ENCODE measurements at regions not wholly inside any gene's neighbourhood (a gene's known extent, or its start where the extent isn't known, plus 50 kb on each side); places are given as distances from the start of the nearest gene placed in this dataset.

DNA sequence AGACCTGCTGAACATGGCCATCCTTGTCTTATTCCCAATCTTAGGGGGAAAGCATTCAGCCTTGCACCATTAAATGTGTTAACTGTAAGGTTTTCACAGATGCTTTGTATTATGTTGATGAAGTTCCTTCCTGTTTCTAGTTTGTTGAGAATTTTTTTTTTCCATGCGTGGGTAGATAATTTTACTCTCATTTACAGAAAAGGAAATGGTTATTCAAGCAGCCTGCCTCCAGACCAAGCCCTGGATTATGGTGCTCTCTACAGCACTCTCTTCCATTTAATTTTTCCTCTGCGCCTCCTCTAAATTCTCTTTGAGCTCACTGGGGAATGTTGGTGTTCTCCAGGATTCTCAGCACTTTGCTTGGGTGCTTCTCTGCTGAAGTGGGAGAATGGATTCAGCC, 179.3 kb upstream of the PZP start:
- WGBS, 2 experiments (ENCODE audit: extremely low coverage in 1 of 2, insufficient coverage in 1 of 2, insufficient read length in 1 of 2, insufficient replicate concordance in 2 of 2, low coverage in 1 of 2, low lambda C conversion rate in 2 of 2, missing lambda C conversion rate in 1 of 2), result 84% methylated on average over 2 of the region's 2 CpGs; no CpG with 5 or more reads in 1 of the 2 experiments
- no peak overlapping the region for H3K27ac ChIP-seq (ENCODE audit: low read depth, low read length)
- H3K79me1 ChIP-seq (ENCODE audit: low read depth, low read length), result no peaks in the 10 kb centered on the region
- no peak overlapping the region for H3K4me2 ChIP-seq (ENCODE audit: insufficient read depth in 1 of 2, low read depth in 2 of 2, low read length in 2 of 2)
- no peak overlapping the region for H2BK20ac ChIP-seq (ENCODE audit: low read length)
- no peak overlapping the region for H2BK5ac ChIP-seq (ENCODE audit: low read depth, low read length)
- FAIRE-seq, result no peak
- CTCF ChIA-PET (ENCODE audit: partially characterized antibody), result interaction anchor here (1.1 to 1.6 kb wide), 4 partner anchors 8 to 41 kb away, joined by 3 to 12 read pairs (median 3); no protein-coding TSS in a partner anchor
- no peaks in the 10 kb centered on the region for H3K79me2 ChIP-seq (ENCODE audit: control insufficient read depth in 1 of 2, insufficient read depth in 2 of 2, low read length in 2 of 2)
- no peak overlapping the region for H4K91ac ChIP-seq (replicated peaks; ENCODE audit: insufficient read length, low read length)
- H3K4me3 ChIP-seq (ENCODE audit: extremely low read depth in 1 of 4, insufficient read depth in 2 of 4, low read depth in 3 of 4, low read length in 4 of 4), result no peak overlapping the region
- POLR2A ChIA-PET (ENCODE audit: partially characterized antibody), result no interaction called here
- H4K20me1 ChIP-seq (replicated peaks in 1 of 2; ENCODE audit: control insufficient read depth in 1 of 2, insufficient read depth in 2 of 2, low read length in 2 of 2), result no peaks in the 10 kb centered on the region
- no peaks in the 10 kb centered on the region for H3K36me3 ChIP-seq (ENCODE audit: control insufficient read depth in 2 of 4, insufficient read depth in 4 of 4, low read length in 3 of 4)
- H3K27me3 ChIP-seq (replicated peaks in 1 of 4; ENCODE audit: control insufficient read depth in 3 of 4, extremely low read depth in 1 of 4, insufficient read depth in 3 of 4, low read length in 3 of 4), result no peaks in the 10 kb centered on the region
- no peak overlapping the region for H2AFZ ChIP-seq (ENCODE audit: low read length)
- no peaks in the 10 kb centered on the region for H3K9me3 ChIP-seq (ENCODE audit: insufficient read depth in 2 of 2, low read depth in 1 of 2, low read length in 1 of 2)
- no peak overlapping the region for H4K5ac ChIP-seq (ENCODE audit: insufficient read length, low read depth, low read length)
- no peak overlapping the region for H3K18ac ChIP-seq (ENCODE audit: extremely low read depth, low read length)
- H3K4ac ChIP-seq (replicated peaks; ENCODE audit: insufficient read length, low read depth, low read length), result no peak overlapping the region
- H3K23me2 ChIP-seq (ENCODE audit: low read depth, low read length), result no peaks in the 10 kb centered on the region
- H3K9ac ChIP-seq (replicated peaks in 1 of 4; ENCODE audit: extremely low read depth in 1 of 4, low read depth in 3 of 4, low read length in 3 of 4), result no peak overlapping the region
- peaks cover 0 to 7% (median 3%) of the 10 kb centered on the region in 4 experiments; a peak in 3 of 7 replicates for H3K4me1 ChIP-seq (replicated peaks in 1 of 4; ENCODE audit: control insufficient read depth in 3 of 4, insufficient read depth in 4 of 4, low read length in 3 of 4)
- H3K56ac ChIP-seq (replicated peaks; ENCODE audit: insufficient read length, low read depth, low read length), result no peak overlapping the region
- H2AK5ac ChIP-seq (ENCODE audit: low read depth, low read length), result no peak overlapping the region
- H3K14ac ChIP-seq (ENCODE audit: insufficient read length), result no peak overlapping the region
- H2BK120ac ChIP-seq (replicated peaks; ENCODE audit: low read depth, low read length), result no peak overlapping the region
- H2BK12ac ChIP-seq (ENCODE audit: low read depth, low read length), result no peak overlapping the region
- H2BK15ac ChIP-seq (ENCODE audit: low read length), result no peak overlapping the region
- no peak overlapping the region for H4K8ac ChIP-seq (ENCODE audit: extremely low read depth, insufficient read depth, low read length)
- TF ChIP-seq CEBPB (IDR thresholded peaks at IDR 0.05; ENCODE audit: low read depth, low read length) (no peak), KDM1A (IDR thresholded peaks at IDR 0.05; ENCODE audit: borderline replicate concordance, low read length) (no peak), SRF (IDR thresholded peaks at IDR 0.05; ENCODE audit: low read depth, low read length) (no peak), CHD1 (IDR thresholded peaks at IDR 0.05; ENCODE audit: low read depth, low read length) (no peak), CHD2 (IDR thresholded peaks at IDR 0.05; ENCODE audit: low read length) (no peak)
- TF ChIP-seq, protein P1, sequence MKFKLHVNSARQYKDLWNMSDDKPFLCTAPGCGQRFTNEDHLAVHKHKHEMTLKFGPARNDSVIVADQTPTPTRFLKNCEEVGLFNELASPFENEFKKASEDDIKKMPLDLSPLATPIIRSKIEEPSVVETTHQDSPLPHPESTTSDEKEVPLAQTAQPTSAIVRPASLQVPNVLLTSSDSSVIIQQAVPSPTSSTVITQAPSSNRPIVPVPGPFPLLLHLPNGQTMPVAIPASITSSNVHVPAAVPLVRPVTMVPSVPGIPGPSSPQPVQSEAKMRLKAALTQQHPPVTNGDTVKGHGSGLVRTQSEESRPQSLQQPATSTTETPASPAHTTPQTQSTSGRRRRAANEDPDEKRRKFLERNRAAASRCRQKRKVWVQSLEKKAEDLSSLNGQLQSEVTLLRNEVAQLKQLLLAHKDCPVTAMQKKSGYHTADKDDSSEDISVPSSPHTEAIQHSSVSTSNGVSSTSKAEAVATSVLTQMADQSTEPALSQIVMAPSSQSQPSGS (IDR thresholded peaks at IDR 0.05; ENCODE audit: low read length), result no peak
- DNase-seq (ENCODE audit: low read depth in 1 of 2, low spot score in 2 of 2), result no peak
- H3K23ac ChIP-seq (ENCODE audit: insufficient read length), result no peak overlapping the region
